GM21619 (cell line): ENCODE measurements at regions not wholly inside any gene's neighbourhood (a gene's known extent, or its start where the extent isn't known, plus 50 kb on each side); places are given as distances from the start of the nearest gene placed in this dataset.
"Not testable (repeated sequence)": the region's sequence is repeated elsewhere in the genome, so short reads cannot be mapped to it uniquely, and the experiment has no call there.

Experiments
- ATAC-seq: cut with Tn5 transposase; IDR thresholded peaks from one replicate; pipeline ENCODE4 v1.9.1; 2021; ENCODE audit not compliant: unreplicated experiment

DNA sequence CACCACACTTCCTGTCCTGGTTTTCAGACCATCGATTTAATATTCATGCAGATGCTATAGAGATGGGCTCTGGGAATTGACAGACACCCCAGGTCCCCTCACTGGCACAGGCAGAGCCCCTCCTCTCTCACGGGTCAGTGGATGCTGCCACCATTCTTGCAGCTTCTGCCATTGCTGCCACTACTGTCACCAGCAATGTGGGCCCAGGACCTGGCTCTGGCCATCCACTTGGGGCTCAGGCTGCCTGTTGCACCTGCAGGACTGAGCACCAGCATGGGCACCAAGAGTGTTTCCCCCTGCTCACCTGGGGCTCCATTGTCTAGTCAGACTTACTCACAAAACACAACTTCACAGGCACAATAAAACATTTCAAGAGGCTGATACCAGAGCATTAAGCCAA, 479.0 kb upstream of the ZNF608 start:
- no peak for ATAC-seq

DNA sequence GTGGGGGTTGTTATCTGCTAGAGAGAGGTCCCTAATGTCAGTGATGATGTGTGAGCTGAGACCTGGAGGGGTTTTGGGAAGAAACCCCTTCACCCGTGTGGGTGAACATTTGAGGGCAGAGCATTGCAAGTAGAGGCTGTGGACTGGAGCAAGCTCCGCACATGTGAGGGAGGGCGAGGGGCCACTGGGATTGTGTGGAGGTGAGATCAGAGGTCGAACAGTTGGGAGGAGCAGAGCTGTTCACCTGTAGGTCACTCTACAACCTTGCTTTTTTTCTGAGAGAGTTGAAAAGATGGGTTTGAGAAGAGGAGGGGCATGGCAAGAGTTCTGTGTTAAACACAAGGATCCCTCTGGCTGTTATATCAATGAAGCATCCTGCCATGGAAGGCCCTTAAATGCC, 480.4 kb upstream of the ZNF608 start:
- no peak for ATAC-seq

DNA sequence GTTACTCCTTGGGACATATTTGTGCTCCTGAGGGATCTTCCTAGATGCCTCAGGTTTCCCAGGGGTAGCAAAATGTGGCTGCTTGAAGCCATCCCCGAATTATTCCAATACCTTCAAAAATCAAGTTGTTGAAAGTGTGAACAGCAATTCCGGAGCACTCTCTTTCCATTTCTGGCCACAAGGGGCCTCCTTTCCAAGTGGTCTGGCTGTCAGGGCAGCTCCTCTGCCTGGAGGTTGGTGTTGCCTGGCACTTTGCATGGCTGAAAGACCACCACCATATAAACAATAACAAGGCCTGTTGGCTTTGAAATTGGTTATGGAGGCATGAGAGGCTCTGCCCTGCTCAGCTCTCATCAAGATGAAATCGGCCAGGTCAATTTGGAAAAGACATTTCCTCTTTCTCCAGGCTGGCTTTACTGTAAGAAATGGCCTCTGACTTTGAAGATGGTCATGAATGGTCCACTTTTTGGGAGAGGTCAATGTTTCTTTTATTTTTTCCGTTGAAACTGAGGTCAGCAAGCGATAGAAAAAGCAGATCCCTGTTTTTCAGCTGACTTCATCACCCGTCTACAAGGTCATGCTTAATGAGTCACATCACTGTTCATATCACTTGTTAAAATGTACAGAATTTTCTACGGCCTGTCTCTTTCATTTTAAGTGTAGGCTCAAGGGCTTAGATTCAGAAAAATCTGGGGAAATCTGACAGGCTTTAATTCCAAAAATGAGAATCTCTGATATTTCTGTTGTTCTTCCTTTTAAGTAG, 481.1 kb upstream of the ZNF608 start:
- no peak for ATAC-seq

DNA sequence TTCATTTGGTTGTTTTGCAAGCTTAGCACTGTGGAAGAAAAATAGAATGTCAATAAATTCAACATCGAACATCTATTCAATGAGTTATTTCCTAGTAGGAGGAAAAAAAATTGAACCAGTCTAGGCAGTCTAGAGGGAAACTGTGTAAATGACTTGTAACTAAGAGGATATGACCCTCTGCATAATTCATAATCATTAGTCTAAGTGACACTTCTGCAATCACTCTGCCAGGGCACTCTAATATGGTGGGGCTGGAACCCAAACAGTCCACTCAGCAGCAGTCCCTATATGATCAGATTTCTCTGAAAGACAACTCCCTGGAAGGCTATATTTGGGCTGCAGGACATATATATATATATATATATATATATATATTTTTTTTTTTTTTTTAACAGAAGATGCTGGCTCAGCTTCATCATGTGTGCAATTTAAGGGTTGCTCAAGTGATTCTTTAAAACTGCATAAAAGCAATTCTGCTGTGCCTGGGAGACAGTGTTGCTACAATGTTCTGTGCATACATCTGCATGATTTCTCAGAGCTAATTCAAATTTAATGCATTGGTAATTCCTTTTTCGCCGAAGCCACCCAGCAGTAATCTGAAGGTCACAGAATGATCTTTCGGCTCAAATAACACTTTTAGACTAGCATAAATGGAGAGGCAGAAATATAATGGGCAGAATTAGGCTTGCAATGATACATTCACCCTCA, 482.1 kb upstream of the ZNF608 start:
- ATAC-seq = no peak

DNA sequence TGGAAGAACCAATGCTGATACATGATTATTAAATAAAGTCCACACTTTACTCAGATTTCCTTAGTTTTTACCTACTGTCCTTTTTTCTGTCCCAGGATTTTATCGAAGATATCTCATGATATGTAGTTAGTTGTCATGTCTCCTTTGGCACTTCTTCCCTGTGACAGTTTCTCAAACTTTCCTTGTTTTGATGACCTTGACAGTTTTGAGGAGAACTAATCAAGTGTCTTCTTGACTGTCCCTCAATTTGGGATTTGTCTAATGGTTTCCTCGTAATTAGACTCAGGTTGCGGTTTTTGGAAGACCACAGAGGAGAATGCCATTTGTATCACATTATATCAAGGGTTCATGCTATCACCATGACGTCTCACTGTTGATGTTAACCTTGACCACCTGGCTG, 483.1 kb upstream of the ZNF608 start:
- ATAC-seq = no peak

DNA sequence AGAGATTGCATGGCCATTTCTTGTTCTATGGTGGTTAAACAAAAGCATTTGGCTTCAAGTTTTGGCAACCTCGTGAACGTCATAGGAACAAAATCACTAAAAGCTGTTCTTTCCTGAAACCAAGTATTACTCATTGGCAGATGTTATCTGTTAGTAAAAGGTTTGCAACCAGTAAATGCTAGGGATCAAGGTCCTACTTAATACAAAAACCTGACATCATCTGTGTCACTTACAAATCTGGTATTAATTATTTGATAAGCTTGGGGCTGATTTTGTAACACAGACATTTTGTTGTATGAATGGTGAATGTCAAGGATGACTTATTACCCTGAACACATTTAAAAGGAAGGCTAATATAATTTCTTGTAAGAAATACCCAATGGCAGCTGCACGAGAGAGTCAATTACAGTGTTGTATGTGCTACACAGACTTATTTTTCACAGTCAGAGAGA, 486.4 kb upstream of the ZNF608 start:
- ATAC-seq = no peak

DNA sequence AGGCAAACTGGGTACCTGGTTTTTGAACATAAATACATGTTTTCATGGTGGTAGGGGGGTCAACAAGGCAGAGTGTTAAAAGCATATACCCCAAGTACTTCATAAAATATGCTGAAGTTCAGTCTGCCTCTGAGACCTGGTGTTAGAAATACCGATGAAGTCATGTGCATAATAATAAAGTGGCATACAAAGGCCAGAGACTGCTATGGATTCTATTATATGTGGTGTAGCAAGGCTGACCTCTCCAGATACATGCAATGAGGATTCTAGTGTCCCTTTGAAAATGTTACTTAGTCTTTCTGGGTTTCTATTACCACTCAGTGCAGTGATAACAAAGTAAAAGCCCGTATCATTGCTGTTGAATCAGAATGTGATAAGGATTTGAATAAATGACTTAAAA, 487.5 kb upstream of the ZNF608 start:
- no peak for ATAC-seq

DNA sequence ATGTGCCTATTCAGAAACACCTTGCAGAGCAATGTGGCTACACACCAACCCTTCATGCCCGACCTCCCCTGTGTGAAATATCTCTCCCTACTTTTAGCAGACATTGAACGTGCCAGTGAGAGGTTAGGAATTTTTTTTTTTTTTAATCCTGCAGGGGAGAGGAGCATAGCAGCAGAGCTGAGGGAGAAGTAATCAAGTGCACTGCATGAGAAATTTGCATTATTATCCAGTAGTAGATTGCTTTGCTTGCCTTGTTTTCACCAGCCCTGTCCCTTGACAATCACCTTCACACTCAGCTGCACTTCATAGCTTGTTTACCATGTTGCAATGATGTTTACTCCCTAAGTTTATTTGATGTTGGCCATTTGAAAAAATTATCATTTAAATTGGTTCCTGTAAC, 489.6 kb upstream of the ZNF608 start:
- no peak for ATAC-seq

DNA sequence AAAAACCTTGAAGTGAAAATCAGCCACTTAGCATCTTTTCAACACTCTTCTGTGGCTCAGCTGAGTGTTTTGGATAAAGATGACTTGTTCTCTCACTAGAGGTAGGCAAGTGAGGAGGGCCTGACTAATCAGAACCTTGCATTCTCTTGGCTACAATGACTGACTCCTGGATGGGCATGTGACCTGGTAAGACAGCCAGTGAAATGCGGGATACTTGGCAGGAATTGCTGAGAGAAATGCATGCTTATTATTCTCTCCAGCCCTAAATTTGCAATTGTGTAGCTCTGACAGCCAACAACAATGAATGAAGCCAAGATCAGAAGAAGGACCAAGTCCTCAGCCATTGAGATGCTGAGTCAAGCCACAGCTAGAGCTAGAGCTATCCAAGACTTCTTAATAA, 490.5 kb upstream of the ZNF608 start:
- ATAC-seq = no peak

DNA sequence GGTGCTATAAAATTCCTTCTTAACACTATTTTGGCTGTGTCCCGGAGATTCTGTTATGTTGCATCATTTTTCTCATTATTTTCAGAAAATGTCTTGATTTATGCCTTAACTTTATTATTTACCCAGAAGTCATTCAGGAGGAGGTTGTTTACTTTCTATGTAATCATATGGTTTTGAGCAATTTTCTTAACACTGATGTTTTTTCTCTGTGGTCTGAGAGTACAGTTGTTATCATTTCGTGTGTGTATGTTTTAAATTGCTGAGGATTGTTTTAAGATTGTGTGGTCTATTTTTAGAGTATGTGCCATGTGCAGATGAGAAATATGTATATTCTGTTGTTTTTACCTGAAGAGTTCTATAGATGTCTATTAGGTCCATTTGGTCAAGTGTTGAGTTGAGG, 498.1 kb upstream of the ZNF608 start:
- no peak for ATAC-seq

DNA sequence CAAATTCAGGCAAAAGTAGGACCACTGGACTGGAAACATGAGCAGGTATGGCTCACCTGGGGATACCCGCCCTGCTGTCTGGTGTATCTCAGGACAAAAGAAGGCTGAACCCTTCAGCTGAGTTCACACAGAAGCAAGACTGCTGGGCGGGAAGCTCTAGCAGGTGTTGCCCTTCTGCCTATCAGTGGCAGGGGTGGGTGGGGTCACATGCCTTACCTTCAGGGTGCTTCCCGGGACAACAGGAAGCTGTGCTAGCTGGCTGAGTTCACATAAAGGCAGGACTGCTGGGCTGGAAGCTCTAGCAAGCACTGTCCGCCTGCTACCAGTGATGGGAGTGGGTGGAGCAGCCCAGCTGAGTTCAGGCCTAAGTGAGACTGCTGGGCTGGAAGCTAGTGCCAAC, 498.8 kb upstream of the ZNF608 start:
- ATAC-seq = no peak

DNA sequence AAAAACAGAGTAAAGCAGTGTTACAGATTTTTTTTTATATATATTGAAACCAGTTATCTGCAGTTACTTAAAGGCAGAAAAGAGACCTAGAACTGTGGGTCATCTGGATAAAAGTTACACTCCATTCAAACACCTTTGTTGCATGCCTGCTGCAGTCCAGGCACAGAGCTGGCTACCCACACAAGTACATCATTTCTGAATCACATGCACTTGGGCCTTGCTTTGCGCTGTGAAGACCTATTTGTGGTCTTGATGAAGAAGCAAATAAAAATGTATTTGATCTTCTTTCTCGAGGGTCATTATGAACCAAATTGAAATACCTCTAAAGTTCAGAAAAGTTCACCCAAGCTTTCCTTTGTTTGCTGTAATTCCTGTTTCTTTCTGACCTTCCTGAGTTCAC, 503.0 kb upstream of the ZNF608 start:
- no peak for ATAC-seq

DNA sequence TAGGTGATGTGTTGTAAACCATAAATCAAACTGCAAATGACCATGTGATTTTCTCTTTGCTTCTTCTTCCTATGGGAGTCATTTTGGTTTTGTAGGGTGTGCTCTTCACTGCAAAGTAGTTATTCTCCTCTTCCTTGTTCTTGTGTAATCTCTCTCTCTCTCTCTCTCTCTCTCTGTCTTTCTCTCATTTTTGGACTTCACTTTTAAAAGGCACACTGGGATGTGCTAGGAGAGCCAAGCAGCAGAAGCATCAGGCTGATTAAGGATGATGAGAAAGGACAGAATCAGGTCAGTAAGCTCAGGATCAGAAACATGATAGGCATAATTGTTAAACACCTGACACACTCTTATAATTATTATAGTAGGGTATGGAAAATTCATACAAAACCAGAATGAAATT, 505.3 kb upstream of the ZNF608 start:
- ATAC-seq = no peak

DNA sequence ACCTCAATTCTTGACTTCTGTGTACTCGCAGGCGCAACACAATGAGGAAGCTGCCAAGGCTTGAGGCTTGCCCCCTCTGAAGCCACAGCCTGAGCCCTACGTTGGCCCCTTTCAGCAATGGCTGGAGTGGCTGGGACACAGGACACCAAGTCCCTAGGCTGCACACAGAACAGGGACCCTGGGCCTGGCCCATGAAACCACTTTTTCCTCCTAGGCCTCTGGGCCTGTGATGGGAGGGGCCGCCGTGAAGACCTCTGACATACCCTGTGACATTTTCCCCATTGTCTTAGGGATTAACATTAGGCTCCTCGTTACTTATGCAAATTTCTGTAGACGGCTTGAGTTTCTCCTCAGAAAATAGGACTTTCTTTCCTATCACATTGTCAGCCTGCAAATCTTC, 507.2 kb upstream of the ZNF608 start:
- not testable (repeated sequence) for ATAC-seq

DNA sequence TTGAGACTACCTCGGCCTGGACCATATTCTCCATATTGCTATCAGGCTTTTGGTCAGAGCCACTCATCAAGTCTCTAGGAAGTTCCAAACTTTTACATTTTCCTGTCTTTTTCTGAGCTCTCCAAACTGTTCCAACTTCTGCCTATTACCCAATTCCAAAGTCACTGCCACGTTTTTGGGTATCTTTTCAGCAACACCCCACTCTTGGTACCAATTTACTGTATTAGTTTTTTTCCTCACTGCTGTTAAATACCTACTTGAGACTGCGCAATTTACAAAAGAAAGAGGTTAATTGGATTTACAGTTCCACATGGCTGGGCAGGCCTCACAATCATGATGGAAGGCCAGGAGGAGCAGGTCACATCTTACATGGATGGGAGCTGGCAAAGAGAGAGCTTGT, 507.8 kb upstream of the ZNF608 start:
- no peak for ATAC-seq

DNA sequence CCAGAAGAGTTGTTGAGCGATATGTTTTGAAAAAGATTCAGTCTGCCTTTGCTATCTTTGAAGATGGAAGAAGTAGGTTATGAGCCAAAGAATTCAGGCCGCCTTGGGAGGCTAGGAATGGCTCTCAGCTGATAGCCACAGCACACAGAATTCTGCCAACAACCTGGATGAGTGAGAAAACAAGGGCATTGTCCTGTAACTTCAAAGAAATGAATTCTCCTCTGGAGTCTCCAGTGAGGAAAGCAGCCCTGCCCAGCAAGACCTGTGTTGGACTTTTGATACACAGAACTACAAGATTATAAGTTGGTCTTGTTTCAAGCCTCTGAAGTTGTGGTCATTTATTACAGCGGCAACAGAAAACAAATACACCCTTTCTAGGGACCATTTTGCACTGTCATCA, 509.9 kb upstream of the ZNF608 start:
- ATAC-seq = no peak

DNA sequence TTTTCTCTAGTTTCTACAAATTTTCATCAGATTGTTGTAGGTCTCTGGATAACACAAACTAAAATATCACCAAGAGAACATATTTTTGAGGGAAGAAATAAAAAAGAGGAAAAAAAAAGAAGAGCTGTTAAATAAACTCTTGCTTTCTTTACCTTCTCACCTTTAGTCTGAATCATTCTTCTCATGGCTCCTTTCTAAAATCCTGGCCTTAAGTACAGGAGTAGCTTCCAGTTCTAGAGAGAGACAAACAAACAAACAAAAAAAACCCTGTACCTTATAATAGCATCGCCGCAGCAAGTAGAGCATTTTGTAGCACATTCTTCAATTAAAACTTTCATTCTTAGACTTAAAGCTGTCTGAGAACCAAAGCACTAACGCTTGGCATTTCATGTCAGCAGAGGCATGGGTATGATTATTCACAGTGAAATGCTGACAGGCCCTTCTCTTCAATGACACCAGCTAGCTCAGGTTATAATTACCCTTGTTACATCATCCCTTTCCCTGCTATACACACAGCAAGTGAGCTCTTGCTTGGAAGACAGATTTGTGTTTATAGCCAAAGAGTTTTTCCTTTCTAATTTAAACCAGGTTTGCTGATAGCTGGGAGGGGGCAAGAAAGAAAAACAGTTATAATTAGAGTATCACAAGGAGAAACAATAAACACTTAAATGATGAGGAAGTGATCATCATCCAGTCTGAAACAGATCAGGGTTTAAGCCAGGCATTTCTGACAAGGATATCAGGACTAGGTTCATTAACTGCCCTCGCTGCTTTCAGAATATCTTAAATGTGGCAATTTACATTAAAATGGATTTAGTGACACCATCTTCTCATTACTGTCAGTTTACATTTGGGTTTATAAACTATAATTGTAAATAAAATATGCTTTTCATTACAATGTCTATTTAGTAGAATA, 510.9 kb upstream of the ZNF608 start:
- no peak for ATAC-seq

DNA sequence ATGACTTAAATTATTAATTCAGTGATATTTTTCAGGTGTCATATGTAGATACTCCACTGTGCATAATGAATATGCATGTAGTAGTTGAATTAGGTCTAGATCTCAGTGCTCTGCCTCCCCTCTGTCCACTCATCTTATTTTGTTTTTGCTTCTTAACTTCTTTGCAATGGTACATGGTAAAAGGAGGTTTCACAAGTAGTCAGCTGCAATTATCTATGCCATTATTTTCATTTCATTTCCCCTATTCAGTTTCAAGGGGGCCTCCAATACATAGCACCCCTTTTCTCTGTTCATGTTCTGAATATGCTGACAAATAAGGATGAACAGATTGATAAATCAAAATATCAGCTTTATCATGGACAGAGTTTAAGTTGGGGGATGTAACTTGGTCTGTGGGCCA, 511.6 kb upstream of the ZNF608 start:
- no peak for ATAC-seq

DNA sequence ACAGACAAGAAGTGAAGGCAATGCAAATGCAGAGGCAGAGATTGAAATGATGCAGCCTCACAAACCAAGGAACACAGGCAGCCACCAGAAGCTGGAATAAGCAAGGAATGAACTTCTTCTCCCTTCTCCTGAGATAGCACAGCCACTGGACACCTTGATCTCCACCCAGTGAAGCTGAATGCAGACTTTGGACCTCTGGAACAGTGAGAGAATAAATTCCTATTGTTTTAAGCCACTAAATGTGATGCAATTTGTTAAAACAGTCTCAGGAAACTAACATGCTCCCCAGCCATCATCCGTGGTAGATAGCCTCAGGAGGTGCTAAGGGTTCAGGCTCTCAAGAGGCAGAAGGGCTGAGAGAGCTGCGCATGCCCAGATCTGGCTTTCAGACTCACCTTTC, 512.2 kb upstream of the ZNF608 start:
- no peak for ATAC-seq

DNA sequence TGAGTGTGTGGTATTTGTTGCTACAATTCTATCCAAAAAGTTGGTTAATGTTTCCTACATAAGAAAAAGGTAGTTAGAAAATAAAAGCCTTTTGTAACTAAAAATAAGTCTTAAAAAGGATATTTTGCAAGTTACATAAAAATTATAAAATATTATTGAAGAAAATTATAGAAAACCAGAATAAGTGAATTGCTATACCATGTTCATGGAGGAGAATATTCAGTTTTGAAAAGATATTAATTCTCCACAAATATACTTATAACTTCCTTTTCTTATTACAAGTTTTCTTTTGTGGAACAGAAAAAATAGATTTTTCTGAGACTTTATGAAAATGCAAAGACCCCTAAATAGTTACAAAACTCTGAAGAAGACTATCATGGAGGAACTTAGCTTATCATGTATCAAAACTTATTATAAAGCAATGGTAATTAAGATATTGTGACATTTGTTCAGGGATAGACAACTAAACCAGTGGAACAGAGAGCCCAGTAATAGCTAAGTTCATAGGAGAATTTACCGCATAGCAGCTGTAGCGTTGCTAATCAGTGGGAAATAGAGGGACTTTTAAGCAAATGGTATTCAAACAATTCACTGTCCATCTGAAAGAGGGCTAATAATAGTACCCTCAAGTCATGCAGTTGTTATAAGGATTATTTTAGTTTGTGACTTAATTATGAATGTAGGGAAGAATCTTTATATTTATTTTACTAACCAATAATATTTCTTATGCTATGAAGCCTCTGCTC, 515.2 kb upstream of the ZNF608 start:
- no peak for ATAC-seq

DNA sequence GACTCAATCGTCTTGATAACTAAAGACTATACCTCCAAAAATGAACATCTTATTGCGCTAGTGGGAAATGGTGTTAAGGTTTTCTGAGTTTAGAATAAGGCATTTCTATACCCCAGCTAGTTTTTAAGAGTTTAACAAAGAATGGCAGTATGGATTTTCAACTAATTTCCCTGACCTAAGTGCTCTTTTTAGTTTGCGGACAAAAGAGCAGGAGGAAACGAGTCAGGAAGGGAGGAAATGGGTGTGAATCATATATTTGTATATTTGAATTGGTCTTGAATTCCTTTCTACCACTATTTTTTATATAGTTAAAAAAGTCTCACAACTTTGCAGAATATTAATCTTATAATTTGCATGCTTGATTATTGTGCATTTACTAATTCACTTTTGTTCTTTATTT, 516.3 kb upstream of the ZNF608 start:
- no peak for ATAC-seq
